Esophagus squamous epithelium (tissue), 5 donors: ENCODE measurements at regions not wholly inside any gene's neighbourhood (a gene's known extent, or its start where the extent isn't known, plus 50 kb on each side); places are given as distances from the start of the nearest gene placed in this dataset.

ENCODE experiments used
- DNase-seq: peaks from one replicate; lab custom pipeline; 2025; lab: John Stamatoyannopoulos, UW
- H3K27ac ChIP-seq, 4 donors: fragments of 200-600 bp; sonication (generic); one replicate each; pipeline ENCODE4 v1.5.1; 2016 to 2019; ENCODE audit warnings: mild to moderate bottlenecking in 1 of 4
- H3K27me3 ChIP-seq, 4 donors: fragments of 200-600 bp; sonication (generic); 1 replicate in 3 of 4; 2 replicates in 1 of 4; pipeline versions ENCODE4 v1.5.1 to v1.6.0; 2017 to 2021; ENCODE audit warnings: antibody characterized with exemption in 1 of 4
- H3K36me3 ChIP-seq, 3 donors: fragments of 200-600 bp; sonication (generic); one replicate each; pipeline ENCODE4 v1.5.1; 2016 to 2019
- H3K4me1 ChIP-seq, 3 donors: fragments of 200-600 bp; sonication (generic); one replicate each; pipeline ENCODE4 v1.5.1; 2017 to 2019
- H3K4me3 ChIP-seq, 4 donors: fragments of 200-600 bp; sonication (generic); 1 replicate in 3 of 4; 2 replicates in 1 of 4; pipeline ENCODE4 v1.5.1; 2016 to 2019; ENCODE audit warnings: mild to moderate bottlenecking in 2 of 4, moderate library complexity in 1 of 4
- H3K9me3 ChIP-seq, 3 donors: fragments of 200-600 bp; sonication (generic); one replicate each; pipeline ENCODE4 v1.5.1; 2016 to 2019
- CTCF ChIP-seq, 6 experiments: fragments of 450-650 bp in 4 of 6; fragments of 200-600 bp in 2 of 6; sonication (generic) in 2 of 6; IDR thresholded peaks; one replicate each; pipeline ENCODE4 v1.5.1; 2016 to 2019; ENCODE audit warnings: antibody characterized with exemption in 6 of 6, mild to moderate bottlenecking in 4 of 6, moderate library complexity in 4 of 6
- POLR2A ChIP-seq, 4 donors: fragments of 450-650 bp; IDR thresholded peaks; one replicate each; pipeline ENCODE4 v1.6.1; 2017; ENCODE audit warnings: antibody characterized with exemption in 4 of 4, mild to moderate bottlenecking in 4 of 4, moderate library complexity in 3 of 4
- WGBS, 2 donors: methylation state at CpG; one replicate each; pipeline ENCODE4 v1.1.5; 2018; 5-methylcytosine and 5-hydroxymethylcytosine counted together
- intact Hi-C: fragments of 100-400 bp; cut with DNase I; formaldehyde crosslinking; loops from one replicate; pipeline ENCODE4 v1.15.0; 2022
- donor health status: DM: yes; HTN: yes; CAD: no.

GRCh38 chr15:69579950-69580618, 127.5 kb downstream of the RPLP1 start:
- 81 to 85% methylated on average over 6 to 7 of the region's 7 CpGs for WGBS, 2 donors
- H3K27ac ChIP-seq, result no peak overlapping the region
- no peak for DNase-seq
- no peaks in the 10 kb centered on the region for H3K9me3 ChIP-seq
- intact Hi-C loops, result no loop called here
- H3K4me3 ChIP-seq, result no peak overlapping the region
- TF ChIP-seq CTCF (IDR thresholded peaks at IDR 0.05), result no peak
- no peak for TF ChIP-seq POLR2A (IDR thresholded peaks at IDR 0.05)
- peaks cover 0 to 62% (median 0%) of the 10 kb centered on the region in 4 donors for H3K27me3 ChIP-seq
- H3K4me1 ChIP-seq, result peaks cover 0 to 10% (median 8%) of the 10 kb centered on the region in 3 donors
- no peaks in the 10 kb centered on the region for H3K36me3 ChIP-seq

GRCh38 chr15:69583626-69584025, 131.0 kb downstream of the RPLP1 start:
- H3K4me1 ChIP-seq, result no peaks in the 10 kb centered on the region
- no peaks in the 10 kb centered on the region for H3K36me3 ChIP-seq
- 66 to 80% methylated on average over 2 to 3 of the region's 3 CpGs for WGBS, 2 donors
- H3K4me3 ChIP-seq, result no peak overlapping the region
- H3K9me3 ChIP-seq, result no peaks in the 10 kb centered on the region
- TF ChIP-seq POLR2A (IDR thresholded peaks at IDR 0.05) (no peak), CTCF (IDR thresholded peaks at IDR 0.05) (no peak)
- no peak for DNase-seq
- peaks cover 0 to 59% (median 0%) of the 10 kb centered on the region in 4 donors for H3K27me3 ChIP-seq
- H3K27ac ChIP-seq, result no peak overlapping the region
- intact Hi-C loops, result no loop called here

GRCh38 chr15:69585937-69586336, 133.3 kb downstream of the RPLP1 start:
- Histone ChIP-seq H3K27ac (no peak overlapping the region), H3K36me3 (no peaks in the 10 kb centered on the region), H3K9me3 (no peaks in the 10 kb centered on the region), H3K27me3 (peaks cover 0 to 61% (median 0%) of the 10 kb centered on the region in 4 donors), H3K4me1 (peaks cover 0 to under 1% (median 0%) of the 10 kb centered on the region in 3 donors), H3K4me3 (no peak overlapping the region)
- intact Hi-C loops, result no loop called here
- TF ChIP-seq POLR2A (IDR thresholded peaks at IDR 0.05), result no peak
- no peak for TF ChIP-seq CTCF (IDR thresholded peaks at IDR 0.05)
- DNase-seq, result no peak
- WGBS, 2 donors, result 38 to 54% methylated on average over 3 of the region's 3 CpGs

- WGBS, 2 donors, result 73 to 100% methylated on average over 1 to 3 of the region's 9 CpGs
Observed at GRCh38 chr15:69586721-69587120, 134.1 kb downstream of the RPLP1 start.

More at GRCh38 chr15:69586721-69587120, 134.1 kb downstream of the RPLP1 start:
- Histone ChIP-seq H3K27ac (no peak overlapping the region), H3K4me1 (peaks cover 0 to 8% (median 0%) of the 10 kb centered on the region in 3 donors), H3K36me3 (no peaks in the 10 kb centered on the region), H3K9me3 (no peaks in the 10 kb centered on the region), H3K27me3 (peaks cover 0 to 61% (median 0%) of the 10 kb centered on the region in 4 donors), H3K4me3 (no peak overlapping the region)
- intact Hi-C loops, result no loop called here
- no peak for TF ChIP-seq CTCF (IDR thresholded peaks at IDR 0.05)
- no peak for TF ChIP-seq POLR2A (IDR thresholded peaks at IDR 0.05)
- DNase-seq, result no peak
